HG02884 (cell line): ENCODE measurements at regions not wholly inside any gene's neighbourhood (a gene's known extent, or its start where the extent isn't known, plus 50 kb on each side); places are given as distances from the start of the nearest gene placed in this dataset.
"Not testable (repeated sequence)": the region's sequence is repeated elsewhere in the genome, so short reads cannot be mapped to it uniquely, and the experiment has no call there.

Experiments used
- ATAC-seq: cut with Tn5 transposase; IDR thresholded peaks from one replicate; pipeline ENCODE4 v1.9.1; 2021; ENCODE audit warnings: mild to moderate bottlenecking, moderate library complexity; ENCODE audit not compliant: unreplicated experiment

DNA sequence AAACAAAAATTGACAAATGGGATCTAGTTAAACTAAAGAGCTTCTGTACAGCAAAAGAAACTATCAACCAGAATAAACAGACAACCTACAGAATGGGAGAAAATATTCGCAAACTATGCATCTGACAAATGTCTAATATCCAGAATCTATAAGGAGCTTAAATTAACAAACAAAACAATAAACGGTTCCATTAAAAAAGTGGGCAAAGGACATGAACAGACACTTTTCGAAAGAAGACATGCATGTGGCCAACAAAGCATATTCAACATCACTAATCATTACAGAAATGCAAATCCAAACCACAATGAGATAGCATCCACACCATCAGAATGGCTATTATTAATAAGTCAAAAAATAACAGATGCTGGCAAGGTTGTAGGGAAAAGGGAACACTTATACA, 50.5 kb upstream of the MED13L start:
- ATAC-seq, result not testable (repeated sequence)

DNA sequence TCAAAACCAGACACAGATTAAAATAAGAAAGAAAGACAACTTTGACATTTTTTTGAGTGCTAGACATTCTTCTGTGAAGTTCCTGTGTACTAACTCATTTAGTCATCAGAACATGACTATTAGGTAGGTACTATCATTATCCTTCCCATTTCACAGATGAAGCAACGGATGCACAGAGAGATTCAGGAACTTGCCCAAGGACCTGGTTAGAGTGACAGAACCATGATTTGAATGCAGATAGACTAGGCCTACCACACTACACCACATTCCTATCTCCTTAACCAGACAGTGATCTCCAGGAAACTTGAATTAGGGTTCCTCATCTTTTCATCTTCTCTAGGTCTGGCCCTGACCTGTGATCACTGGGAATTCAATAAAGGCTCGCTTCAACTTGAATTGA, 54.4 kb upstream of the MED13L start:
- no peak for ATAC-seq

DNA sequence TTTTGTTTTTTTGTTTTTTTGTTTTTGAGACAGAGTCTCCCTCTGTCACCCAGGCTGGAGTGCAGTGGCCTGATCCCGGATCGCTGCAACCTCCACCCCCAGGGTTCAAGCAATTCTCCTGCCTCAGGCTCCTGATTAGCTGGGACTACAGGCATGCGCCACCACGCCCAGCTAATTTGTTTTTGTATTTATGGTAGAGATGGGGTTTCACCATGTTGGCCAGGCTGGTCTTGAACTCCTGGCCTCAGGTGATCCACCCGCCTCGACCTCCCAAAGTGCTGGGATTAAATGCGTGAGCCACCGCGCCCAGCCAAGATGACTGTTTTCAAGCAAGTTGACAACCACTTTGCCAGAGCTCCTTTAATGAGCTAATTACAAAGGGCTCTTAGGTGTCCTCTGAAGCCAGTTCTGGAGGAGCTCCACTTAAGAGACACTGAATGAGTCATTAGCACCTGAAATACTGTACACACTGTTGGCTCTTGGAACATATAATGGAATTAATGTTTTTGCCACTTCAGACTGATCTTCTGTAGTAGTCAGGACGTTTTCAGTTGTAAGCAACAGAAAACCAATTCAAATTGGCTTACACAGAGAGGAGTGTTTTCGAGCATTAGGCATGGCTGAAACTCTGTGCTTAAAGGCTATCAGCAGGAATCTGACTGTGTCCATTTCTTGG, 55.4 kb upstream of the MED13L start:
- ATAC-seq, result no peak

DNA sequence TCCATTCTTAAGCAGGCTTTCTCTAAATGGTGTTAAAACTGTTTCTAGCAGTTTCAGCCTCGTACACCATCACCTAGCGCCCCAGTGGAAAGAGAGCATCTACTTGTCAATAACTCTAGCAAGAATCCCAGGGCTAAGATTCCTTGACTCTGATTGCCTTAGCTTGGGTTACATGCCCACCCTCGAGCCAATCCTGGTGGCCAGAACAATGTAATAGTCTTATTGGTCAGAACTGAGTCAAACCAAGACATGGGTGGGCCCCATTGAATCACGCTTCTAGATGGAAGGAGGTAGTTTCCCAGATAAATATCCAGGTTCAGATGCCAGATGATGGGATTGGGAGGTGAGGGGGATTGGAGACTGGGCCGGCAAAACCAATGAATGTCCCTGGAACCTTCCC, 55.9 kb upstream of the MED13L start:
- no peak for ATAC-seq

DNA sequence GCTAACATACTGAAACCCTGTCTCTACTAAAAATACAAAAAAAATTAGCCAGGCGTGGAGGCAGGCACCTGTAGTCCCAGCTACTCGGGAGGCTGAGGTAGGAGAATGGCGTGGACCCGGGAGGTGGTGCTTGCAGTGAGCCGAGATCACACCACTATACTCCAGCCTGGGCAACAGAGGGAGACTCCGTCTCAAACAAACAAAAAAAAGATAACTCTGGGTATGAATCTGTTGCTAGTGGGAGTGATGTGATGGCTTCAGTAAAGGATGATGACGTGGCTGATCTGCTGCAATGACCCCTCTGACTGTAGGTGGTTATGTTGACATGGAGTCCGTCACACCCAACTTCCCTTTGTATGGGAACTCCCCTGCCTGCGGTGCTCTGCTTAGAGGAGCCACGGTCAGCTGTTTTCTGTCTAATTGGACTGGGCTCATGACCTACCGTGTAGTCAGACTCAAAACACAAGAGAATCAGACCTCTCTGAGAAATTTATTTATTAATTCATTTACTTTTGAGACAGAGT, 59.1 kb upstream of the MED13L start:
- peak; percentile 84 for ATAC-seq

DNA sequence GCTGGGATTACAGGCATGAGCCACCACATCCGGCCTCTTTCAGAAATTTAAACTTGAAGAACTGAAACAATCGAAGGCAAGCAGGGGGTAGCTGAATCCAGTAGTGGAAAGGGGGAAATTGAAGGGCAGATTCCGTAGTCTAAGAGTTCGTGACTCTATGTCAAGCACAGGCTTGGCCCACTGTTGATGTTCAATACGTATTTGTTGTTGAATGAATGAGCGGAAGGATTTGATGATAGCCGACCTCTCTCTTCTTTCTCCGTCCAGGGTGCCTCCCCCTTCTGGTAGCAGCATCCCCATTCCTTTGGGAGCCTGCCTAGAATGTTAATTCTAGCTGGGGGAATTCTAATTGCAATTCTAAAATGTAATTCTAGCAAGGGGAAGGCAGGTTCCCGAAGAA, 59.8 kb upstream of the MED13L start:
- ATAC-seq, result no peak

DNA sequence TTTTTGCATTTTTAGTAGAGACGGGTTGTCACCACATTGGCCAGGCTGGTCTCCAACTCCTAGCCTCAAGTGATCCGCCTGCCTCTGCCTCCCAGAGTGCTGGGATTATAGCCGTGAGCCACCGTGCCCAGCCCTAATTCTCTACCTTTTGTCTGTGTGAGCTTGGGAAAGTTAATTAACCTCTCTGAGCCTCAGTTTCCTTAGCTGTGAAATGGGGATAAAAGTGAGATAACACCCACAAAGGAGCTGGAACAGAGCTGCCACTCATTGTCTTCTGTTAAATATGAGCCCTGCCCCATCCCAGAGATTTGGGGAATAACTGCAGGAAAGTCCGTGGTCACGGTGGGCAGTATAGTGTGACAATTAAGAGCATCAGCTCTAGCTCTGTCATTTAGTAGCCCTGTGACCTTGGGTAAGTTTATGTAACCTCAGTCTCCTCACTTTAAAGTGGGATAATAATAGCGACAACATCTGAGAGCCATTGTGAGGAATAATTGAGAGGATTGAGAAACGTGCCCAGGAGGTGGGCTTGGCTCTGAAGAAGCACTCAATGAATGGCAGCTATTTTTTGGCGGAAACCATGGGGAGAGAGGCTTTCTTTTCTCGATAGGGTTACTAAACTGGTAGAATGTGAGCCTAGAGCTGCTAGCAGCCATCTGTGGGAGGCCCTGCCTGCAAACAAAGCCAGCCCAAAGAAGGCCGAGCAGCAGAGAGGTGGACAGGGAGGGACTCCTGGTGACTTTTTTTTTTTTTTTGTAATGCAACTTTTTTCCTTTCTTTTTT, 60.8 kb upstream of the MED13L start:
- no peak for ATAC-seq

DNA sequence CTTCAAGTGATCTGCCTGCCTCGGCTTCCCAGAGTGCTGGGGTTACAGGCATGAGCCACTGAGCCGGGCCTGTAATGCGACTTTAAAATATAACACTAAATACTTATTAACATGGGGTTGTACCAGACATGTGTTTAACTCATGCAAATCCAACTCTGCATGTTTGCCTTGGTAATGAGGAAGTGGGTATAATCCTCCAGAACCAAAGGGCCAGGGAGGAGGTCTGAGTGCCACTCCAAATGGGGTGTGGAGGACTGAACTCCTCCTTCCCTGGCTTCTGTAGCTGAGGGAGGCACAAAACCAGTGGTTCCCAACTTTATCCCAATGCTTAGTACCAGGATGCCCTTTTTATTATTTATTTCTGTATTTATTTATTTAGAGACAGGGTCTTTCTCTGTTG, 61.6 kb upstream of the MED13L start:
- no peak for ATAC-seq

DNA sequence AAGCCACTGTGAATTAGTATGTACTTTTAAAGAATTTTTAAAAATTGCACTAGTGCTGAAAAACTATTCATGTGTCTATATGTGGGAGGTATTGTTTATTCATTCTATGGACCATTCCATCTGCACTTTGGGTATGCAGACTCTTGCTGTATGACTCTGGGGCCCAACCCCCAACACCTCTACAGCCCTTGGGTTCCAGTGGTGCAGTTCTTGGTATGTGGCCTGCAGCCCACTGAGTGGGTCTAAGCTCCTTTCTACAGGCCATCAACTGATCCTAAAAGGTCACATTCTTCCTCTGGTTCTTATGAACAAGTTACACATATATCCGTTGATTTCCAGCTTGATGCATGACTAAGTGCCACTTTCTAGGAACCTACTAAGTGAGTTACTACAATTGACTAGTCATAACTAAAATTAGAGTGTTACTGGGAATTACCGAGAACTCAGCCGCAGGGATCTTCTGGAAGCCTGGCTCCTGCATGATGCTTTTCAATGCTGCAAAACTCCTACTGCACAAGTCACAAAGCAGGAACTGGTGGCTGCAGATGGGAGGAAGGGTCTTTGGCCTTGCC, 62.4 kb upstream of the MED13L start:
- ATAC-seq, result no peak

DNA sequence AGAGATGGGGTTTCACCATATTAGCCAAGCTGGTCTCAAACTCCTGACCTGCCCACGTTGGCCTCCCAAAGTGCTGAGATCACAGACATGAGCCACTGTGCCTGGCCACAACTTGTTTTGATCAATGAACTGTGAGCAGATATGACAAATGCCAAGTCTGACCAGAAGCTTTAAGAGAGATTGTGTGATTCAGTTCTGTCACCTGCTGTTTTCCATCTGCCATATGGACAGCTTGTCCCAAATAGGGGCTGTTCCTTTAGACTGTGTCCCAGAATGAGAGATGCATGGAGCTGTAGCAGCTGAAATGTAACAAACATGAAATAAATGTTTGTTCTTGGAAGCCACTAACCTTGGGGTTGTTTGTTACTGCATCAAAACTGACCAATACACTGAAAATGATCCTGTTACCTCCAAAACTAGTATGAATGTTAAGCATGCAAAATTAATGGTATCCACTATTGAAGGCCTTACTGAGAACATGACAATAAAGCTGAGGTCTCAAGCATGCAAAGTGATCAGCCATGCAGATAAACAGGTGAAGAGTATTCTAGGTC, 65.9 kb upstream of the MED13L start:
- no peak for ATAC-seq

DNA sequence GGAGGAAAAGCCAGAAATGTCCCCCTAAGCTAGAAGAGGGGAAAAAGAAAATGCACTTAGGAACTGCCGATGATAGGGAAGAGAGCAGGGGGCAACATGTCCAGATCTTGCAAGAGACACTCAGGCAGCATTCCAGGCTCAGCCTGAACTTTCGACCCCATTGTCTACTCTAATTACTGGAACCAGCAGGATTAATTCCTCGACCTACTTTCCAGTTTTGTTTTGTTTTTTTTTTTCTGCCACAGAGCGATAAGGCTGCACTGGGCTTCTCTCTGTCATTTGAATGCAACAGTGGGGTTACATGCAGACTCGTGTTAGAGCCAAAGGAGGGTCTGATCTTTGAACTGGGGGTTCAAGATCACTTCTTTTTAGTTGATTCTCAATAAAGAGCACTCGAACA, 68.7 kb upstream of the MED13L start:
- no peak for ATAC-seq

DNA sequence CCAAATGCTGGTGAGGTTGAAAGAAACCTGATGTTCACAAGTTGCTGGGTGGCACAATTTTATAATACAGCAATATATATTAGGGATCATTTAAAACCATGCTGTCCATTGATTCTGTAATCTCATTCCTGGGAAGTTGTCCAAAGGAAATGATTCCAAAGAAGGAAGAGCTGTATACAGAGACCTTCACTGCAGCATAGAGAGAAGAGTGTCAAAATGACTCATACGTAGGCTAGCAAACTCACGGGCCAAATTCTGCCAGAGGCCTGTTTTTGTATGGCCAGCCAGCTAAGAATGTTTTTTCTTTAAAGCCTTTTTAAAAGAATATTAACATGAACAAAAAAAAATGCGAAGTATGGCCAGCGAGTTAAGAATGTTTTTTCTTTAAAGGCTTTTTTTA, 69.2 kb upstream of the MED13L start:
- ATAC-seq, result no peak

DNA sequence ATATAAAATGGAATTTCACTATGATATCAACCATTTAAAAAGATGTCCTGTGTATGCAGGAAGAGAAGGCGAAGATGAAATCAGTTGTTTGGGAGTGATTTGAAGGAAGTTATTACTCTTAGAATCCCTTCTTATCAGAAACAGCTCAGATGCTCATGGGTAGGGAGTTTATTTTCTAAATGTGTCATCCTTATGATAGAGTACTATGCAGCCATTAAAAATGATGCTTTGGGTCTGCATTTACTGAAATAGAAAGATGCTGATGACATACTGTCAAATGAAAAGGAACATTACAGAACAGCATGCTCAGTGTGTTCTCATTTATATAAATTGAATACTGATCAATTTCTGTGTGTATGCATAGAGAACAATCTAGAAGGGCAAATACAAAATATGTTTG, 69.8 kb upstream of the MED13L start:
- no peak for ATAC-seq

DNA sequence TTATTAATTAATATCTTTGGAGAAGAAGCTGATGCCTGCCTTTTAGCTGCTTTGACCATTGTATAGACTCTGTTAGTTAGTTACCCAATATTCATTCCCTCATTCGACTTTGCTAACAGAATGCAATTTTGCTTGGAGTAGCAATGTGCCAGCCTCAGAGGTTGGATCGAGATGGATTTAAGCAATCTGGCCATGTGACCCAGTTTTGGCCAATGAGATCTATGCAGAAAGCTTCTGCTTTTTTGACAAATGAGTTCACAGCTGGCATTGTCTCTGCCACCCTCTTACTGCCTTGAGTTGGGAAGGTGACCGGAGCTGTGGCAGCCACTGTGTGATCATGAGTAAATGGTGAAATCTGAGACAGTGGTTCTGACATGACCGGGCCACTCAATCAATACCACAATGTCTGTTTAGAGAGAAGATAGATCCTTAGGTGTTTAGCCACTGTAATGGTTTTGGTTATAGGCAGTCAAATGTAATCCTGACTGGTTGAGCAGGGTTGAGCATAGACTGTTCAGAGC, 74.9 kb upstream of the MED13L start:
- ATAC-seq, result no peak

DNA sequence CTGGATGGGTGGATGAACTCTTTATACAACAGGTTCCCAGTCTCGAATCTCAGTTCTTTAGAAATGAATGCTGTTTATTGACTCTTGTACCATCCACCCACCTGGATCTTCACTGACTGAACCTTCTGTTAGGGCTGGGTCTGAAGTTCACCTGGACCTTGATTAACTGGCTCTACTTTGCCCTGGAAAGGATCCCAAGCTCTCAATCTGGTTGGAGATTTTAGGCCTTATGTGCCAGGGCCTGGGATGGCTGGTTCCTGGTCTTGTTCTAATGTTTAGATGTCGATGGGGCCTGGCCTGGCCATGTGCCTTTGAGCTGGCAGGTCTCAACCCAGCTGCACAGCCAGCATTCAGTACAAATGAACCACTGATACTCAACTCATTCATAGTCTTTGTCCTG, 76.5 kb upstream of the MED13L start:
- no peak for ATAC-seq

DNA sequence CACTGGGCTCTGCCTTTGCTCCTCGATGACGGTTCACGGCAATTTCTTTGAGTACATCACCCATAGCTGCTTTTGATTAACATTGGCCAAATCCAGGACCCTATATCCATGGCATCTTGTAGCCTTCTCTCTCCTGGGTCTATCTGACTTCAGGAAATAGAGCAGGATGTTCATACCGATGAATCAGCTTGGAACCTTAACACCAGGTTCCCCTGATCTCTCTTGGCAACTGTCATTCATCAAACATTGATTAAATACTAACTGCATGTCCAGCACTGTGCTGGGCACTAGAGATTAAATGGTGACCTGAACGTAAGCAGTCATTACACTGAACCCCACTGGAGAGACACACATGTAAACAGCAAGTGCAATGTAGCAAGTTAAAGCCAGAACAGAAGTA, 77.0 kb upstream of the MED13L start:
- no peak for ATAC-seq

DNA sequence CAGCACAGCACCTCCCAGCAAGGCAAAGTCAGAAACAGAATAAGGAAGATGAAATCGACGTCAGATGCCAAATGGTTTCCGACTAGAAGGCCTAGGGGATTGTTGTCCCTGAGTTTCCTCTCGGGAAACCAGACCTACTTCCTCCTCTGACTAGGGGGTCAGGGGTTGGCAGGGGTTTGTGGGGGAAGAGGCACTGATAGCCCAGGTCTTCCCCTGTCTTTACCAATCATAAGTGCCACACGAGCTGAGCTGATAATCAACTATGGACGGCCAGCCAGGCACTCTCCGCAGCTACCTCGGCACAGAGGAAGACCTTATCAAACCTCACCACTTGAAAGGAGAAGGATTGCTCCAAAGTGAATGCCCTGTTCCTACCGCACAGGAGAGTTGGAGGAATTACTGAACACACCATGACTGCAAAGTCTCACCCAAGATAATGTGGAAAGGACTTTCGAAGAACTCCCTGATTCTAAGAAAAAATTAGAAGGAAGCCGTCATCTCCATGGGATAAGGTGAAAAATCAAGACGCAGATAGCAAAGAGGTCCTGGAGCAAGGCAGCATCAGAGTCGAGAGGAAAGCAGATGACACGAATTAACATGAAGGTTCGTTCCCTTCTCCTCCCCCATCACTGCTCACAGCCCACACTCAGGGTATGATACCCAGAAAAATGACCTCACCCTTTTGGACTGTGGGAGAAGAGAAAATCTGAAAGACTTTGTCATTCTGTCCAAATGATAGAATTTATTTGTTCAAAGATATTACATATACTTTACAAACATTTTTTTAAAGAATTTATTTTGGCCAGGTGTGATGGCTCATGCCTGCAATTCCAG, 77.7 kb upstream of the MED13L start:
- ATAC-seq, result no peak

DNA sequence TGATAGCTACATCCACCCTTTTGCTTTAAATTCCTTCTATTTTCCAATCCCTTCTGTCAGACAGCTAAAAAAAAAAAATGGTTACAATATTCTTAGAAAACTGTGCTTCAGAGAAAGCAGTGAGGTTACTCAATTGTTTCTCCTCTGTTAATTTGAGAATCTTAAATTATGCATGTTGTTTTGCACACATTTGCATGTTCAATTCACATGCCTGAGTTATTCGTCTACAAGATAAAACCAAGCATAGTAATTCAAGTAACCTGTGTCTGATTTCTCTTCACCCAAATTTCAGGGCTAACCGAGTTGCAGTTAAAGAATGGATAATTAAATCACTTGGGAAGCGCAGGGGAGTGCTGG, 81.0 kb upstream of the MED13L start:
- ATAC-seq, result no peak

DNA sequence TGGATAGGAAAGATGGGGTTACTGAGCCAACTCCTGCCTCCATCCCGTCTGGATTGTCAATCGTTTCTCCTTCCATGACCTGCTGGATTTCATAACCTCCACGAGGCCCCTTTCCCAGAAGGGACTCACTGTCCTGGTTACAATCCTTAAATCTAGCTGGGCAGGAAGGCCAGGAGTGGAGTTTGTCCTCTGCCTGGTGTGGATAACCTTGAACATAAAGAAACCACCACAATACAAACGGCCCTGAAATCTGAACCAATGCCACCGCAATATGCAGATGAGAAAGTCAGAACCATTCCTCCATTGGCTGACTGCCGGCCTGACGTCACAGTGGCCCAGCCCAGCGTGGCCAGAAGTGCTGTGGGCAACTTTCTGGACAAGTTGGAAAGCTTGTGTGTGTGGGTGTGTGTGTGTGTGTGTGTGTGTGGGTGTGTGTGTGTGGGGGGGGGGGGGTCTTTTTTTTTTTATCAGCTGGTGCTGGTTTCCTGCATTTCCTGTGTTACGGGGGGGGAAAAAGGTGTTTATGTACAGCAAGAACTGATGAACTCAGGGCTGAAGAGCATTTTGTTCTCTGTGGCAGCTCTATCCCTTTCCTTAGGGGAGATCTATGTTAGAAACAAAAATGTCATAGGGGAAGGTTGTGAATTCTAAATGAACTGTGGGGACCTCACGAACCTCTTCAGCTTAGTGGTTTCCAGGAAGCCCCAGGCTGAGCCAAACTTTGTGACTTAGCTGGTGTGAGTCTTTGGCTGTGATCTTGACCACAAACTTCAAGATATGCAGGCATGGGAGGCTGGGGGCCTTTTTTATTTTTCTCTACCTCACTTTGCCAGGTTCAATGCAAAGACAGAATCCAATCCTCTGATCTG, 81.6 kb upstream of the MED13L start:
- ATAC-seq, result peak; percentile 83
